Fibroblast of lung (primary cell): ENCODE measurements at regions not wholly inside any gene's neighbourhood (a gene's known extent, or its start where the extent isn't known, plus 50 kb on each side); places are given as distances from the start of the nearest gene placed in this dataset.
"Not testable (repeated sequence)": the region's sequence is repeated elsewhere in the genome, so short reads cannot be mapped to it uniquely, and the experiment has no call there.

ENCODE experiments used
- DNase-seq, 2 donors: peaks; one replicate each; pipeline versions ENCODE4 v3.0.0 to v3.0.0-alpha.2; 2010; ENCODE audit warnings: low read depth in 2 of 2
- H2AFZ ChIP-seq: 2 replicates; pipeline ENCODE4 v1.5.1; 2012; ENCODE audit warnings: low read length, control low read depth, inconsistent platforms
- H3K27ac ChIP-seq: 2 replicates; pipeline ENCODE4 v1.5.1; 2011; ENCODE audit warnings: low read length, control low read depth; ENCODE audit not compliant: insufficient read depth
- H3K27me3 ChIP-seq: 2 replicates; pipeline ENCODE4 v1.5.1; 2011; ENCODE audit warnings: mild to moderate bottlenecking, low read length; ENCODE audit not compliant: control insufficient read depth, insufficient read depth
- H3K36me3 ChIP-seq: 2 replicates; pipeline ENCODE4 v1.5.1; 2011; ENCODE audit warnings: low read length; ENCODE audit not compliant: control insufficient read depth, insufficient read depth
- H3K4me1 ChIP-seq: 2 replicates; pipeline ENCODE4 v1.5.1; 2011; ENCODE audit warnings: low read length; ENCODE audit not compliant: control insufficient read depth, insufficient read depth; ENCODE audit errors: extremely low read depth
- H3K4me2 ChIP-seq: 2 replicates; pipeline ENCODE4 v1.5.1; 2011; ENCODE audit warnings: low read length, control low read depth; ENCODE audit not compliant: insufficient read depth; ENCODE audit errors: extremely low read depth
- H3K4me3 ChIP-seq, 4 experiments: fragments of 200-600 bp in 1 of 4; sonication (generic) in 1 of 4; replicated peaks in 1 of 4; 2 replicates each; pipeline ENCODE4 v1.5.1; 2011 to 2016; ENCODE audit warnings: low read length in 4 of 4, low read depth in 3 of 4, mild to moderate bottlenecking in 3 of 4, control low read depth in 2 of 4, inconsistent platforms in 1 of 4, mixed read lengths in 1 of 4; ENCODE audit not compliant: insufficient read depth in 1 of 4; ENCODE audit errors: control extremely low read depth in 1 of 4
- H3K79me2 ChIP-seq: 2 replicates; pipeline ENCODE4 v1.5.1; 2012; ENCODE audit warnings: mild to moderate bottlenecking, low read length, inconsistent platforms; ENCODE audit not compliant: control insufficient read depth, insufficient read depth
- H3K9ac ChIP-seq: 2 replicates; pipeline ENCODE4 v1.5.1; 2011; ENCODE audit warnings: mild to moderate bottlenecking, low read length, control low read depth; ENCODE audit not compliant: insufficient read depth
- H3K9me3 ChIP-seq: 2 replicates; pipeline ENCODE4 v1.5.1; 2012; ENCODE audit warnings: low read depth, low read length; ENCODE audit not compliant: control insufficient read depth, insufficient read depth
- H4K20me1 ChIP-seq: 2 replicates; pipeline ENCODE4 v1.5.1; 2011; ENCODE audit warnings: low read length; ENCODE audit not compliant: control insufficient read depth, insufficient read depth; ENCODE audit errors: extremely low read depth
- CTCF ChIP-seq, 2 donors: IDR thresholded peaks in 1 of 2; conservative IDR thresholded peaks in 1 of 2; 1 replicate in 1 of 2; 2 replicates in 1 of 2; pipeline ENCODE4 v1.5.1; 2011 to 2012; ENCODE audit warnings: low read length in 2 of 2, control low read depth in 1 of 2, inconsistent platforms in 1 of 2, low read depth in 1 of 2, mild to moderate bottlenecking in 1 of 2
- EZH2 ChIP-seq: IDR thresholded peaks from 2 replicates; pipeline ENCODE4 v1.5.1; 2012; ENCODE audit warnings: low read length, control low read depth, mild to moderate bottlenecking; ENCODE audit errors: missing control alignments

- TF ChIP-seq EZH2 (no peak), CTCF (conservative IDR thresholded peaks at IDR 0.05 in 1 of 2, IDR thresholded peaks at IDR 0.05 in 1 of 2; ENCODE audit: low read depth in 1 of 2, low read length in 2 of 2) (no peak)
- Histone ChIP-seq H3K4me2 (no peak overlapping the region), H3K36me3 (no peaks in the 10 kb centered on the region), H2AFZ (no peak overlapping the region), H3K27ac (no peak overlapping the region), H4K20me1 (no peaks in the 10 kb centered on the region), H3K9ac (no peak overlapping the region), H3K4me1 (no peaks in the 10 kb centered on the region), H3K9me3 (no peaks in the 10 kb centered on the region), H3K27me3 (no peaks in the 10 kb centered on the region), H3K79me2 (no peaks in the 10 kb centered on the region), H3K4me3 (no peak overlapping the region)
- DNase-seq, result peak in 1 of 2 donors; percentile 55
Observed at GRCh38 chrX:19245711-19246269, 97.9 kb upstream of the PDHA1 start.

GRCh38 chrX:19256986-19257385, 86.7 kb upstream of the PDHA1 start:
- Histone ChIP-seq H3K4me2 (no peak overlapping the region), H3K9ac (no peak overlapping the region)
- DNase-seq, result no peak

GRCh38 chrX:19261026-19261425, 82.7 kb upstream of the PDHA1 start:
- H3K4me1 ChIP-seq, H3K4me2 ChIP-seq, H3K4me3 ChIP-seq, H2AFZ ChIP-seq, H3K9me3 ChIP-seq, H3K36me3 ChIP-seq, H4K20me1 ChIP-seq, H3K27ac ChIP-seq, H3K9ac ChIP-seq, H3K79me2 ChIP-seq, H3K27me3 ChIP-seq, DNase-seq: not testable (repeated sequence)

More at GRCh38 chrX:19256986-19257385, 86.7 kb upstream of the PDHA1 start:
- no peaks in the 10 kb centered on the region for H3K9me3 ChIP-seq
- no peak overlapping the region for H2AFZ ChIP-seq
- no peaks in the 10 kb centered on the region for H3K4me1 ChIP-seq
- no peak overlapping the region for H3K4me3 ChIP-seq
- no peaks in the 10 kb centered on the region for H3K79me2 ChIP-seq
- no peak for TF ChIP-seq CTCF (conservative IDR thresholded peaks at IDR 0.05 in 1 of 2, IDR thresholded peaks at IDR 0.05 in 1 of 2; ENCODE audit: low read depth in 1 of 2, low read length in 2 of 2)
- no peak for TF ChIP-seq EZH2
- H3K27me3 ChIP-seq, result no peaks in the 10 kb centered on the region
- H4K20me1 ChIP-seq, result no peaks in the 10 kb centered on the region
- H3K27ac ChIP-seq, result no peak overlapping the region
- no peaks in the 10 kb centered on the region for H3K36me3 ChIP-seq
